ENCODE measurements at regions not wholly inside any gene's neighbourhood (a gene's known extent, or its start where the extent isn't known, plus 50 kb on each side); places are given as distances from the start of the nearest gene placed in this dataset.

GRCh38 chr9:115300874-115301273, 182.9 kb upstream of the TNC start:
- TF ChIP-seq CTCF (IDR thresholded peaks at IDR 0.05): no peak
- TF ChIP-seq EP300 (IDR thresholded peaks at IDR 0.05): no peak
